Ovary (tissue), 3 donors: ENCODE measurements at regions not wholly inside any gene's neighbourhood (a gene's known extent, or its start where the extent isn't known, plus 50 kb on each side); places are given as distances from the start of the nearest gene placed in this dataset.

Source experiments
- CTCF ChIP-seq, 3 donors: fragments of 450-650 bp in 2 of 3; fragments of 200-600 bp in 1 of 3; IDR thresholded peaks; one replicate each; pipeline versions ENCODE4 v1.5.1 to v1.8.0; 2016 to 2022; ENCODE audit warnings: antibody characterized with exemption in 3 of 3, mild to moderate bottlenecking in 1 of 3
- EP300 ChIP-seq: sonication (generic); formaldehyde crosslinking; IDR thresholded peaks from one replicate; pipeline ENCODE4 v1.6.1; 2017; ENCODE audit warnings: antibody characterized with exemption
- POLR2A ChIP-seq: fragments of 450-650 bp; IDR thresholded peaks from one replicate; pipeline ENCODE4 v1.6.1; 2017; ENCODE audit warnings: antibody characterized with exemption, mild to moderate bottlenecking, moderate library complexity
- donor health status: DM: no; HTN: no; CAD: no.

GRCh38 chr1:79507770-79508169 is 501.2 kb upstream of the ADGRL4 start:
- TF ChIP-seq CTCF (IDR thresholded peaks at IDR 0.05) (no peak), POLR2A (no peak), EP300 (no peak)
